ENCODE measurements at regions not wholly inside any gene's neighbourhood (a gene's known extent, or its start where the extent isn't known, plus 50 kb on each side); places are given as distances from the start of the nearest gene placed in this dataset.

GRCh38 chr10:9994131-9994530, 1023.5 kb upstream of the CELF2 start:
- no peak for TF ChIP-seq CTCF (IDR thresholded peaks at IDR 0.05; ENCODE audit: borderline replicate concordance, control extremely low read depth, extremely low read depth, insufficient read depth, missing control alignments)
- no peak for DNase-seq (ENCODE audit: low spot score)
- in situ Hi-C loops (cut with MboI; ENCODE audit: low sequenced_read_pairs, unreplicated experiment) = no loop called here

DNA sequence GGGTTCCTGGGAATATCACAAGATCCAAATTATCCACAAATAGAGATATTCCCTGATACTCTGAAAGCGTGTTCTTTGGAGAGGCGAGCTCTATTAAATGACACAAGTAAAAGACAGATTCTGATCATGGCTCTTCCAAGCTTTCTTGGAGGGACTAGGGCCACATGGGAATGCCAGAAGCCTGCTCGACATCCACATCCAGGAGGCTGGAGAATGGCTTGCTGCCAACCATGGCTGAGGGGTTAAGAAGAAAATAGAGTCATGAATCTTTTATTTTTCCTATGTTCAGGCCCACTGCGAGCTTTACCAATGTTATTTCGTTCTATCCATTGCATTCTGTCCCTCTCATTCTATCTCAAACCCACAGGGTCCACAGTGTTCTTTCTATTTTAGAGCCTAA, 1018.0 kb upstream of the CELF2 start:
- no peak for DNase-seq (ENCODE audit: low spot score)
- no peak for TF ChIP-seq CTCF (IDR thresholded peaks at IDR 0.05; ENCODE audit: borderline replicate concordance, control extremely low read depth, extremely low read depth, insufficient read depth, missing control alignments)
- in situ Hi-C loops (cut with MboI; ENCODE audit: low sequenced_read_pairs, unreplicated experiment) = no loop called here

DNA sequence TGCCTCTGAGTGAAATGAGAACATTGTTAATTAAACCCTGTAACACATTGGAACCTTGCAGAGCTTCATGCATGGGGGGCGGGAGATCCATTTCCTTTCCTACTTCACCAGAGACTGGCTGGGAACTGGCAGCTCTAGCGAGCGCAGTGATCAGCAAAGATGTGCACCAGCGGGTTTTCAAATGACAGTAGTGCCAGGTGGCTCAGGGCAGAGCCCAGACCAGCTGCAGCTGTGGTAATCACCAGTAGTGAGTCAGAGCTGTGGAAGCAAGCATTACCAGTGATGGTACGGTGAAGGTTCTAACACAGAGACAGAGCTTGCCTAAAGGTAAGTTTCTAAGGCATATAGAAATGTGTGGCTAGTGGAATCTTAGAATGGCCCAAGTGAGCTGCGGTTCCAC, 1009.7 kb upstream of the CELF2 start:
- no peak for DNase-seq (ENCODE audit: low spot score)
- no peak for TF ChIP-seq CTCF (IDR thresholded peaks at IDR 0.05; ENCODE audit: borderline replicate concordance, control extremely low read depth, extremely low read depth, insufficient read depth, missing control alignments)
- in situ Hi-C loops (cut with MboI; ENCODE audit: low sequenced_read_pairs, unreplicated experiment) = no loop called here

GRCh38 chr10:10010397-10010796, 1007.3 kb upstream of the CELF2 start:
- TF ChIP-seq CTCF (IDR thresholded peaks at IDR 0.05; ENCODE audit: borderline replicate concordance, control extremely low read depth, extremely low read depth, insufficient read depth, missing control alignments) = no peak
- in situ Hi-C loops (cut with MboI; ENCODE audit: low sequenced_read_pairs, unreplicated experiment) = no loop called here
- DNase-seq (ENCODE audit: low spot score) = no peak

GRCh38 chr10:10014846-10015245, 1002.8 kb upstream of the CELF2 start:
- in situ Hi-C loops (cut with MboI; ENCODE audit: low sequenced_read_pairs, unreplicated experiment) = no loop called here
- no peak for TF ChIP-seq CTCF (IDR thresholded peaks at IDR 0.05; ENCODE audit: borderline replicate concordance, control extremely low read depth, extremely low read depth, insufficient read depth, missing control alignments)
- DNase-seq (ENCODE audit: low spot score) = no peak

- TF ChIP-seq CTCF (IDR thresholded peaks at IDR 0.05; ENCODE audit: borderline replicate concordance, control extremely low read depth, extremely low read depth, insufficient read depth, missing control alignments) = no peak
- no peak for DNase-seq (ENCODE audit: low spot score)
- in situ Hi-C loops (cut with MboI; ENCODE audit: low sequenced_read_pairs, unreplicated experiment) = no loop called here
Observed at GRCh38 chr10:10017716-10018115, 1000.0 kb upstream of the CELF2 start.

- no peak for TF ChIP-seq CTCF (IDR thresholded peaks at IDR 0.05; ENCODE audit: borderline replicate concordance, control extremely low read depth, extremely low read depth, insufficient read depth, missing control alignments)
- in situ Hi-C loops (cut with MboI; ENCODE audit: low sequenced_read_pairs, unreplicated experiment) = no loop called here
- DNase-seq (ENCODE audit: low spot score) = no peak
Observed at GRCh38 chr10:10020945-10021344, 996.7 kb upstream of the CELF2 start.
